ENCODE measurements at regions not wholly inside any gene's neighbourhood (a gene's known extent, or its start where the extent isn't known, plus 50 kb on each side); places are given as distances from the start of the nearest gene placed in this dataset.

DNA sequence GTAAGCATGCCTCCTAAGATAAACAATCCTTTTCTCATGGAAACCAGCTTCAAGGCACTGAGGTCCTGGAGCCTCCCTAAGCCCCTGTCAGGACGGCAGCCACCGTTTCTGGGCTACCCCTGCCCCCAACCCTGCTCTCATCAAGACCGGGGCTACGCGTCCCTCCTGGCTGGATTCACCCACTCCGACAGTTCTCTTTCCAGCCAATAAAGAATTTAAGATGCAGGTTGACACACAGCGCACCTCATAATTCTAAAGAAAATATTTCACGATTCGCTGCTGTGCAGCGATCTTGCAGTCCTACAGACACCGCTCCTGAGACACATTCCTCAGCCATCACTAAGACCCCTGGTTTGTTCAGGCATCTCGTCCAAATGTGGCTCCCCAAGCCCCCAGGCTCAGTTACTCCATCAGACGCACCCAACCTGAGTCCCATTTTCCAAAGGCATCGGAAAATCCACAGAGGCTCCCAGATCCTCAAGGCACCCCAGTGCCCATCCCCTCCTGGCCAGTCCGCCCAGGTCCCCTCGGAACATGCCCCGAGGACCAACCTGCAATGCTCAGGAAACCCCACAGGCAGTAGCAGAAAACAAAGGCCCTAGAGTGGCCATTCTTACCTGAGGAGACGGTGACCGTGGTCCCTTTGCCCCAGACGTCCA, 336.3 kb downstream of the TMEM121 start:
- Histone ChIP-seq H2AFZ (ENCODE audit: low read length) (no peak overlapping the region), H3K4me3 (replicated peaks in 1 of 4; ENCODE audit: control extremely low read depth in 1 of 4, insufficient read depth in 1 of 4, low read depth in 3 of 4, low read length in 4 of 4) (no peak overlapping the region), H4K20me1 (ENCODE audit: control insufficient read depth, extremely low read depth, insufficient read depth, low read length) (no peaks in the 10 kb centered on the region), H3K4me1 (ENCODE audit: control insufficient read depth, extremely low read depth, insufficient read depth, low read length) (no peaks in the 10 kb centered on the region), H3K27me3 (ENCODE audit: control insufficient read depth, insufficient read depth, low read length) (no peaks in the 10 kb centered on the region), H3K4me2 (ENCODE audit: extremely low read depth, insufficient read depth, low read length) (no peak overlapping the region), H3K27ac (ENCODE audit: insufficient read depth, low read length) (no peak overlapping the region), H3K9ac (ENCODE audit: insufficient read depth, low read length) (no peak overlapping the region), H3K9me3 (ENCODE audit: control insufficient read depth, insufficient read depth, low read depth, low read length) (no peaks in the 10 kb centered on the region), H3K79me2 (ENCODE audit: control insufficient read depth, insufficient read depth, low read length) (no peaks in the 10 kb centered on the region), H3K36me3 (ENCODE audit: control insufficient read depth, insufficient read depth, low read length) (no peaks in the 10 kb centered on the region)
- no peak for DNase-seq (ENCODE audit: low read depth in 2 of 2)
- no peak for TF ChIP-seq EZH2 (IDR thresholded peaks at IDR 0.05; ENCODE audit: low read length, missing control alignments)
- no peak for TF ChIP-seq CTCF (conservative IDR thresholded peaks at IDR 0.05 in 1 of 2, IDR thresholded peaks at IDR 0.05 in 1 of 2; ENCODE audit: low read depth in 1 of 2, low read length in 2 of 2)

DNA sequence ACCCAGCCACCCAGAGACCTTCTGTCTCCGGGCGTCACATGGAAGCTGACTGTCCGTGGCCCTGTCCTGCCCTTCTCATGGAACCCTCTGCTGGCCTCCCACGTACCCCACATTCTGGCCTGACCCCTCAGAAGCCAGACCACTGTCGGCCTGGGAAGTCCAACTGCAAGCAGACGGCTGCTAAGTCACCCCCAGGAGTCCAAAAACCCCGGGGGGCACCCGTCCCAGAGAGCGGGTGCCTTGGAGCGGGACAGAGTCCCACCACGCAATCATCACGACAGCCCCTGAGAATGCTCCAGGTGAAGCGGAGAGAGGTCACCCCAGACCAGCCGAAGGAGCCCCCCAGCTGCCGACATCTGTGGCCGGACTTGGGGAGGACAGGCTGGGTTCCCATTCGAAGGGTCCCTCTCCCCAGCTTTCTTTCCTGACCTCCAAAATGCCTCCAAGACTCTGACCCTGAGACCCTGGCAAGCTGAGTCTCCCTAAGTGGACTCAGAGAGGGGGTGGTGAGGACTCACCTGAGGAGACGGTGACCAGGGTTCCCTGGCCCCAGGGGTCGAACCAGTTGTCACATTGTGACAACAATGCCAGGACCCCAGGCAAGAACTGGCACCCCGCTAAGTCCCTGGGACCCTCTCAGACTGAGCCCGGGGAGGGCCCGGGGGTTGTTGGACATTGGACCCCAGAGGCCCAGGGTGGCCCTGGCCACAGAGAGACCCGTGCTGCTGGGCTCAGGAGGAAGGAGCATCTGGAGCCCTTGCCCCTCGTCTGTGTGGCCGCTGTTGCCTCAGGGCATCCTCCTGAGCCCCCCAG, 337.1 kb downstream of the TMEM121 start:
- Histone ChIP-seq H3K9me3 (ENCODE audit: control insufficient read depth, insufficient read depth, low read depth, low read length) (no peaks in the 10 kb centered on the region), H3K4me1 (ENCODE audit: control insufficient read depth, extremely low read depth, insufficient read depth, low read length) (no peaks in the 10 kb centered on the region), H3K27ac (ENCODE audit: insufficient read depth, low read length) (no peak overlapping the region), H3K9ac (ENCODE audit: insufficient read depth, low read length) (no peak overlapping the region), H3K4me2 (ENCODE audit: extremely low read depth, insufficient read depth, low read length) (no peak overlapping the region), H3K36me3 (ENCODE audit: control insufficient read depth, insufficient read depth, low read length) (no peaks in the 10 kb centered on the region), H2AFZ (ENCODE audit: low read length) (no peak overlapping the region), H3K27me3 (ENCODE audit: control insufficient read depth, insufficient read depth, low read length) (no peaks in the 10 kb centered on the region), H3K79me2 (ENCODE audit: control insufficient read depth, insufficient read depth, low read length) (no peaks in the 10 kb centered on the region), H3K4me3 (replicated peaks in 1 of 4; ENCODE audit: control extremely low read depth in 1 of 4, insufficient read depth in 1 of 4, low read depth in 3 of 4, low read length in 4 of 4) (no peak overlapping the region), H4K20me1 (ENCODE audit: control insufficient read depth, extremely low read depth, insufficient read depth, low read length) (no peaks in the 10 kb centered on the region)
- TF ChIP-seq EZH2 (IDR thresholded peaks at IDR 0.05; ENCODE audit: low read length, missing control alignments) (no peak), CTCF (conservative IDR thresholded peaks at IDR 0.05 in 1 of 2, IDR thresholded peaks at IDR 0.05 in 1 of 2; ENCODE audit: low read depth in 1 of 2, low read length in 2 of 2) (no peak)
- no peak for DNase-seq (ENCODE audit: low read depth in 2 of 2)

DNA sequence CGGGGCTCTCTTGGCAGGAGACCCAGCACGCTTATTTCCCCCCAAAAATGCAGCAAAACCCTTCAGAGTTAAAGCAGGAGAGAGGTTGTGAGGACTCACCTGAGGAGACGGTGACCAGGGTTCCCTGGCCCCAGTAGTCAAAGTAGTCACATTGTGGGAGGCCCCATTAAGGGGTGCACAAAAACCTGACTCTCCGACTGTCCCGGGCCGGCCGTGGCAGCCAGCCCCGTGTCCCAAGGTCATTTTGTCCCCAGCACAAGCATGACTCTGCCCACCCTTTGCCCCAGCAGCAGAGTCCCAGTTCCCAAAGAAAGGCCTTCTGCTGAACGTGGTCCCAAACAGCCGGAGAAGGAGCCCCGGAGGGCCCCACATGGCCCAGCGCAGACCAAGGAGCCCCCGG, 337.7 kb downstream of the TMEM121 start:
- no peaks in the 10 kb centered on the region for H3K36me3 ChIP-seq (ENCODE audit: control insufficient read depth, insufficient read depth, low read length)
- H2AFZ ChIP-seq (ENCODE audit: low read length) = no peak overlapping the region
- no peaks in the 10 kb centered on the region for H3K79me2 ChIP-seq (ENCODE audit: control insufficient read depth, insufficient read depth, low read length)
- no peak overlapping the region for H3K4me3 ChIP-seq (replicated peaks in 1 of 4; ENCODE audit: control extremely low read depth in 1 of 4, insufficient read depth in 1 of 4, low read depth in 3 of 4, low read length in 4 of 4)
- H3K9me3 ChIP-seq (ENCODE audit: control insufficient read depth, insufficient read depth, low read depth, low read length) = no peaks in the 10 kb centered on the region
- H3K27me3 ChIP-seq (ENCODE audit: control insufficient read depth, insufficient read depth, low read length) = no peaks in the 10 kb centered on the region
- H3K4me2 ChIP-seq (ENCODE audit: extremely low read depth, insufficient read depth, low read length) = no peak overlapping the region
- H3K4me1 ChIP-seq (ENCODE audit: control insufficient read depth, extremely low read depth, insufficient read depth, low read length) = no peaks in the 10 kb centered on the region
- H3K9ac ChIP-seq (ENCODE audit: insufficient read depth, low read length) = no peak overlapping the region
- no peaks in the 10 kb centered on the region for H4K20me1 ChIP-seq (ENCODE audit: control insufficient read depth, extremely low read depth, insufficient read depth, low read length)
- H3K27ac ChIP-seq (ENCODE audit: insufficient read depth, low read length) = no peak overlapping the region
- TF ChIP-seq EZH2 (IDR thresholded peaks at IDR 0.05; ENCODE audit: low read length, missing control alignments) (no peak), CTCF (conservative IDR thresholded peaks at IDR 0.05 in 1 of 2, IDR thresholded peaks at IDR 0.05 in 1 of 2; ENCODE audit: low read depth in 1 of 2, low read length in 2 of 2) (no peak)
- no peak for DNase-seq (ENCODE audit: low read depth in 2 of 2)
